Stimulated activated memory B cell treated with anti-CD40 and anti-IgM and Interleukin-4, amounts not matched to agents 10 μg/mL and 1 μg/mL and 100 μg/mL, for 72 hours (primary cell): ENCODE measurements at regions not wholly inside any gene's neighbourhood (a gene's known extent, or its start where the extent isn't known, plus 50 kb on each side); places are given as distances from the start of the nearest gene placed in this dataset.
"Not testable (repeated sequence)": the region's sequence is repeated elsewhere in the genome, so short reads cannot be mapped to it uniquely, and the experiment has no call there.

Experiments used
- ATAC-seq: fragments of 150-1000 bp; cut with Tn5 transposase; 2 replicates; pipeline ENCODE4 v1.10.0; 2021
- H3K27ac Mint-ChIP-seq: one replicate; pipeline ENCODE4 v1.8.0; 2022; ENCODE audit warnings: mild to moderate bottlenecking, mixed read lengths
- H3K27me3 Mint-ChIP-seq: one replicate; pipeline ENCODE4 v1.8.0; 2022; ENCODE audit warnings: mixed read lengths
- H3K36me3 Mint-ChIP-seq: one replicate; pipeline ENCODE4 v1.8.0; 2022; ENCODE audit warnings: mixed read lengths
- H3K4me1 Mint-ChIP-seq: one replicate; pipeline ENCODE4 v1.8.0; 2022; ENCODE audit warnings: mixed read lengths
- H3K4me3 Mint-ChIP-seq: one replicate; pipeline ENCODE4 v1.8.0; 2022; ENCODE audit warnings: mild to moderate bottlenecking, moderate library complexity, mixed read lengths
- H3K9me3 Mint-ChIP-seq: one replicate; pipeline ENCODE4 v1.8.0; 2022; ENCODE audit warnings: mixed read lengths

GRCh38 chr1:79161077-79161476, 154.5 kb upstream of the ADGRL4 start:
- ATAC-seq, result no peak
- Mint-ChIP-seq H3K4me1 (no peaks in the 10 kb centered on the region), H3K27ac (no peak overlapping the region), H3K36me3 (no peaks in the 10 kb centered on the region), H3K4me3 (no peak overlapping the region), H3K9me3 (peaks cover 6% of the 10 kb centered on the region), H3K27me3 (no peaks in the 10 kb centered on the region)

GRCh38 chr1:79155991-79156390, 149.5 kb upstream of the ADGRL4 start:
- ATAC-seq, result no peak
- no peaks in the 10 kb centered on the region for H3K27me3 Mint-ChIP-seq
- no peak overlapping the region for H3K4me3 Mint-ChIP-seq
- no peak overlapping the region for H3K27ac Mint-ChIP-seq
- no peaks in the 10 kb centered on the region for H3K4me1 Mint-ChIP-seq
- H3K9me3 Mint-ChIP-seq, result no peaks in the 10 kb centered on the region
- H3K36me3 Mint-ChIP-seq, result no peaks in the 10 kb centered on the region

DNA sequence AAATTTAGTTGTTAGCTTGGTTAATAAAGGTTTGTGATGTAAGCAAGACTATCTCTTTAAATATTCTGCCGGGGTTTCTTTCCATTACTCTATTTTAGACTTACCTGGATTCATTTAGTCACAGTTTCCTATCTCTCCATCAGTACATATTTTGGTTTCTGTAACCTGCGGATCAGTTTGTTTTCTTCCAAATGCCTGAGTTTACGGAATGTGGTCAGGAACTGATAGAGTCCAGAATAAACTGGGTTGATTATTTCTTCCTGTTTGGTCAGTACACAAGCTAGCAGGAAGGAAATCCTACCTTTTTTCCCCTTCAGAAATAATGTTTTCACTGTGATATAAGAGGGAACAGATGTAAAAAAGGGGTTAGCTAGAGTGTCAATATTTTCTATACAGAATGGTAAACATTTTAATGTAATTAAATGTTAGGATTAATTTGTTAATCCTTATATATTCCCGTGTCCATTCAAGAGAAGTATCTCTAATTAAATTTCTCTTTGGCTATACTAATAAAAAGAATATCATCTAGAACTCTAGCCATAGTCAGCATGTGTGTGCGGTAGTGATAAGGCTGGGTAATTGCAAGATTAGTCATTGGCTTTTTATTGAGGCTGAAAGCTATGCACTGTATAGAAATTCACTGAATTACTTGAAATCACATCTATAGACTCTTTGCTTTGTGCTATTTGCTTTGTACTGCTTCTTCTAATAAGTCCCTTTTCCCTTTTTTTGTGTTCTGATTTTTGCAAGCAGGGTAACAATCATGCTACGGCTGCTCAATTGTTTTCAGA, 144.7 kb upstream of the ADGRL4 start:
- Mint-ChIP-seq H3K27me3 (no peaks in the 10 kb centered on the region), H3K27ac (no peak overlapping the region), H3K4me1 (no peaks in the 10 kb centered on the region), H3K4me3 (no peak overlapping the region), H3K36me3 (no peaks in the 10 kb centered on the region), H3K9me3 (peaks cover 4% of the 10 kb centered on the region)
- no peak for ATAC-seq

GRCh38 chr1:79150576-79150975, 144.0 kb upstream of the ADGRL4 start:
- no peak for ATAC-seq
- Mint-ChIP-seq H3K4me1 (no peaks in the 10 kb centered on the region), H3K9me3 (peaks cover 4% of the 10 kb centered on the region), H3K27ac (no peak overlapping the region), H3K27me3 (no peaks in the 10 kb centered on the region), H3K4me3 (no peak overlapping the region), H3K36me3 (no peaks in the 10 kb centered on the region)

DNA sequence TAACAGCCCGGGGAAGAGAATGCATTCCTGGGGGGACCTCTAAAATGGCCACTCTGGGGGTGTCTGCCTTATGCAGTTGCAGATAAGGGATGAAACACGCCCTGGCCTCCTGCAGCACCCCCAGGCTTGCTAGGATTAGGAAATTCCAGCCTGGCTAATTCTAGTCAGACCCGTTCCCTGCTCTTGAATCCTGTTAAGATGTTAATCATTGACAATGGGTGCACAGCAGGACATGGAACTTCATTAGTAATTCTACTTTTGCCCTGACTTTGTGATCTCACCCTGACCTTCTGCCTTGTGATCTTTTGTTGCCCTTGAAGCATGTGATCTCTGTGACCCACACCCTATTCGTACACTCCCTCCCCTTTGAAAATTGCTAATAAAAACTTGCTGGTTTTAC, 131.7 kb upstream of the ADGRL4 start:
- H3K27me3 Mint-ChIP-seq, H3K4me3 Mint-ChIP-seq, ATAC-seq, H3K27ac Mint-ChIP-seq, H3K4me1 Mint-ChIP-seq, H3K9me3 Mint-ChIP-seq, H3K36me3 Mint-ChIP-seq: not testable (repeated sequence)

GRCh38 chr1:79133774-79134364, 127.3 kb upstream of the ADGRL4 start:
- Mint-ChIP-seq H3K36me3 (no peaks in the 10 kb centered on the region), H3K4me1 (no peaks in the 10 kb centered on the region)

DNA sequence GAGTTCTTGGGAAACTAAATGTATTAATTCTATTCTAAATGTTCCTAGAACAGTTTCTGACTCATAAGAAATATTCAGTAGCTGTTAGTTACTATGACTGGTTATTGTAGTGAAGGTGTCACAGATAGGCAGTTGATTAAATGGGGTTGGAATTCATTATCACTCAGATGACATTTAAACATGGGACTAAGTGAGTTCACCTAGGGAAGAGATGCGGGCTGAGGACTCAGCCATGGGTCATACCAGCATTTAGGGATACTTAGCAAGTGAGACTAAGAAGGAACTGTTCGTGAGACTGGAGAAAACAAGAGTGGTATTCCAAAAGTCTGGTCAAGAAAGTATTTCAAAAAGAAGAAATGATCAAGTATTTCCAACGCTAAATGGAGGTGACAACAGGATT, 125.1 kb upstream of the ADGRL4 start:
- Mint-ChIP-seq H3K4me3 (no peak overlapping the region), H3K4me1 (no peaks in the 10 kb centered on the region), H3K27ac (no peak overlapping the region), H3K36me3 (no peaks in the 10 kb centered on the region), H3K27me3 (no peaks in the 10 kb centered on the region), H3K9me3 (no peaks in the 10 kb centered on the region)
- ATAC-seq, result no peak

More at GRCh38 chr1:79133774-79134364, 127.3 kb upstream of the ADGRL4 start:
- no peak overlapping the region for H3K27ac Mint-ChIP-seq
- H3K4me3 Mint-ChIP-seq, result no peak overlapping the region
- H3K27me3 Mint-ChIP-seq, result no peaks in the 10 kb centered on the region
- peaks cover 2% of the 10 kb centered on the region for H3K9me3 Mint-ChIP-seq
- ATAC-seq, result no peak

- Mint-ChIP-seq H3K9me3 (peaks cover 6% of the 10 kb centered on the region), H3K4me3 (no peak overlapping the region), H3K27ac (no peak overlapping the region), H3K27me3 (no peaks in the 10 kb centered on the region), H3K36me3 (no peaks in the 10 kb centered on the region), H3K4me1 (no peaks in the 10 kb centered on the region)
- no peak for ATAC-seq
Measured at GRCh38 chr1:79129914-79130313, 123.4 kb upstream of the ADGRL4 start.

- Mint-ChIP-seq H3K4me3 (no peak overlapping the region), H3K27ac (no peak overlapping the region), H3K4me1 (no peaks in the 10 kb centered on the region), H3K9me3 (peaks cover 6% of the 10 kb centered on the region), H3K36me3 (no peaks in the 10 kb centered on the region), H3K27me3 (no peaks in the 10 kb centered on the region)
- ATAC-seq, result no peak
Measured at GRCh38 chr1:79128722-79129121, 122.2 kb upstream of the ADGRL4 start.

DNA sequence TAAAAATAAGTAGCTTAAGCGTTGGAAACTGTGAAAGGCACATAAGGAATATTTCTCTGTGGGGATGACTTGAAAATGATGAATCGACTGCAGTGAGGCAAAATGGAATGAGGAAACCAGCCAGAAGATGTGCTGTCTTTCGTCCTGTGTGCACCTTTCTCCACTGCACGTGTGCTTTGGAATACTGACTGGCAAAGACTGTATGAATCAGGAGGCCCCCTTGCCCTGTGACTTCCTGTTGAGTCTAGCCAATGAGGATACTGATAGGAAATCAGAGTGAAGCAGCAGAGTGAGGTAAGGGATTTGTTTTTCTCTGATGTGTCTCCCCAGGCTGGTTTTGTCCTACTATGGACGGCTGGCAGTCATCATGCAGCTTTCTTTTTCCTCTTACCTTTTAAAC, 118.2 kb upstream of the ADGRL4 start:
- H3K9me3 Mint-ChIP-seq, result peaks cover 6% of the 10 kb centered on the region
- ATAC-seq, result no peak
- H3K36me3 Mint-ChIP-seq, result no peaks in the 10 kb centered on the region
- no peak overlapping the region for H3K27ac Mint-ChIP-seq
- H3K4me1 Mint-ChIP-seq, result no peaks in the 10 kb centered on the region
- no peak overlapping the region for H3K4me3 Mint-ChIP-seq
- H3K27me3 Mint-ChIP-seq, result no peaks in the 10 kb centered on the region

DNA sequence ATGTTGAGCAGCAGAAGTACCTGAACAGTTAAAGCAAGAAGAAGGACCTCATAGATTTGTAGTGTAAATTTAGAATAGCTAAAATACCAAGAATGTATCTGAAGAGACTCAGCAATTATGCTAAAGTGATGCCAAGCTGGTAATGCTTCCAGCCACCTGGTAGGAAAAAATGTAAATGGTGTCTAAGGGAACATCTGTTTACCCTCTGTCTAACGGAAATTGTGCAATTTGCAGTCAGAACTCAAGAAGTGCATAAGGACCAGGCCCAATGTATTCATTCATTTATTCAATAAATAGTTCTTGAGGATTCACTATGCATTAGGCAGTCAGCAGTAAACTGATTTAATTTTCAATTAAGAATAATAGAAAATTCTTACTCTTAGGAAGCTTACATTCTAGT, 116.0 kb upstream of the ADGRL4 start:
- peaks cover 6% of the 10 kb centered on the region for H3K9me3 Mint-ChIP-seq
- no peaks in the 10 kb centered on the region for H3K4me1 Mint-ChIP-seq
- ATAC-seq, result no peak
- H3K27me3 Mint-ChIP-seq, result no peaks in the 10 kb centered on the region
- H3K4me3 Mint-ChIP-seq, result no peak overlapping the region
- no peak overlapping the region for H3K27ac Mint-ChIP-seq
- H3K36me3 Mint-ChIP-seq, result no peaks in the 10 kb centered on the region

- Mint-ChIP-seq H3K4me3 (no peak overlapping the region), H3K4me1 (no peaks in the 10 kb centered on the region), H3K27ac (no peak overlapping the region), H3K27me3 (no peaks in the 10 kb centered on the region), H3K9me3 (peaks cover 3% of the 10 kb centered on the region), H3K36me3 (no peaks in the 10 kb centered on the region)
- ATAC-seq, result no peak
Measured at GRCh38 chr1:79117376-79117775, 110.8 kb upstream of the ADGRL4 start.

DNA sequence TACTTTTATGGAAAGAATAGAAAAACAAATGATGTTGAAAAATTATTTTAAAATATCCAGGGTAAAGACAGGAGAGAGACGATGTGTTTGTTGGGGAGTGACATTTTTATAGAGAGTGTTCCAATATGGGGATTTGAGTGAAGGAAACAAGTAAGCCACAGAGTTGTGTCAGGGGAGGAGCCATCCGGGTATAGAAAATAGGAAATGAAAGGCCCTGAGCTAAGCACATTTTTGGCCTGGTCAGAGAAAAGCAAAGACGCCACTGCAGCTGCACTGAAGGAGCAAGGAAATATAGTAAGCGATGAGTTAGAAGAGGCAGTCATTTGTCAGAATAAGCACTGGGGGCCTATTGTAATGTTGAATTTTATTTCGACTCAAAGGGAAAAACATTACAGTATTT, 107.3 kb upstream of the ADGRL4 start:
- Mint-ChIP-seq H3K27me3 (no peaks in the 10 kb centered on the region), H3K4me3 (no peak overlapping the region), H3K27ac (no peak overlapping the region), H3K9me3 (peaks cover 3% of the 10 kb centered on the region), H3K36me3 (no peaks in the 10 kb centered on the region), H3K4me1 (no peaks in the 10 kb centered on the region)
- no peak for ATAC-seq

- no peak for ATAC-seq
- H3K4me1 Mint-ChIP-seq, result no peaks in the 10 kb centered on the region
- H3K4me3 Mint-ChIP-seq, result no peak overlapping the region
- no peaks in the 10 kb centered on the region for H3K36me3 Mint-ChIP-seq
- no peaks in the 10 kb centered on the region for H3K9me3 Mint-ChIP-seq
- no peaks in the 10 kb centered on the region for H3K27me3 Mint-ChIP-seq
- H3K27ac Mint-ChIP-seq, result no peak overlapping the region
Measured at GRCh38 chr1:79110749-79111148, 104.2 kb upstream of the ADGRL4 start.

- Mint-ChIP-seq H3K36me3 (no peaks in the 10 kb centered on the region), H3K4me1 (no peaks in the 10 kb centered on the region), H3K4me3 (no peak overlapping the region), H3K27me3 (no peaks in the 10 kb centered on the region), H3K27ac (no peak overlapping the region), H3K9me3 (no peaks in the 10 kb centered on the region)
- ATAC-seq, result no peak
Measured at GRCh38 chr1:79109445-79109844, 102.9 kb upstream of the ADGRL4 start.

DNA sequence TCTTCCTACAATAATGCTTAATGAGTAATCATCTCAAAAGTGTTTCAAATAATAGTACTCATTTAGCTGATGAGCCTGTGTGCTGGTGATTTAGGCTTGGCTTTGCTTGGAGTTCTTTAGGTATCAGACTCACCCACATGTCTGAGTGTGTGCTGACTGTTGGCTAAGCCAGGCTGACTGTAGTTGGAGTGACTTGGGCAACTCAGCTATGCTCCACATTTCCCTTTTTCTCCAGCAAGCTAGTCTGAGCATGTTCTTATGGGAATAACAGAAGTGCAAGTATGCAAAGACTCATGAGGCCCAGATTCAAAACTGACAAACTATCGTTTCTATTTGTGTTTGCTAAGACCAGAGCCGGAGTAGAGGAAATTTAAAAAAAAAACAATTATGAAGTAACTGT, 99.0 kb upstream of the ADGRL4 start:
- no peaks in the 10 kb centered on the region for H3K4me1 Mint-ChIP-seq
- H3K27me3 Mint-ChIP-seq, result no peaks in the 10 kb centered on the region
- no peak overlapping the region for H3K27ac Mint-ChIP-seq
- H3K36me3 Mint-ChIP-seq, result no peaks in the 10 kb centered on the region
- H3K9me3 Mint-ChIP-seq, result no peaks in the 10 kb centered on the region
- ATAC-seq, result no peak
- H3K4me3 Mint-ChIP-seq, result no peak overlapping the region
